GM19463 (cell line): ENCODE measurements at regions not wholly inside any gene's neighbourhood (a gene's known extent, or its start where the extent isn't known, plus 50 kb on each side); places are given as distances from the start of the nearest gene placed in this dataset.

Experiments
- ATAC-seq: cut with Tn5 transposase; IDR thresholded peaks from one replicate; pipeline ENCODE4 v1.9.1; 2021; ENCODE audit warnings: mild to moderate bottlenecking, moderate library complexity; ENCODE audit not compliant: unreplicated experiment

DNA sequence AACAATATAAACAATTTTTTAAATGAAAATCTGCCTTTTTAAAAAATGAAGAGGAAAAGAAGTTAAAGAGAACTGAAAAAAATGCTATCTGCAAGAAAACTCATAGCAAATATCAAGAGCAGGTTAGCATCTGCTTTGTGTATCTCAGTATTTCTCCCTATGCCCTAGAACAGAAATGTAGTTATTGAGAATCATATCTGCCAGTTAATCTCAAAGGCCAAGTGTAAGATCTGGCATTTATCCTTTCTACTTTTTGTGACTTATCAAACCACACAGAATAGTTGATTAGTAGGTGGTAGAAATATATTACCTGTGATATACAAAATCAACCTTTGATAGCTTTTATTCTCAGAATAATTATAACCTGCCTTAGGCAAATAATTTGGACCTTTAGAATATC, 1699.8 kb downstream of the EFNA5 start:
- no peak for ATAC-seq

DNA sequence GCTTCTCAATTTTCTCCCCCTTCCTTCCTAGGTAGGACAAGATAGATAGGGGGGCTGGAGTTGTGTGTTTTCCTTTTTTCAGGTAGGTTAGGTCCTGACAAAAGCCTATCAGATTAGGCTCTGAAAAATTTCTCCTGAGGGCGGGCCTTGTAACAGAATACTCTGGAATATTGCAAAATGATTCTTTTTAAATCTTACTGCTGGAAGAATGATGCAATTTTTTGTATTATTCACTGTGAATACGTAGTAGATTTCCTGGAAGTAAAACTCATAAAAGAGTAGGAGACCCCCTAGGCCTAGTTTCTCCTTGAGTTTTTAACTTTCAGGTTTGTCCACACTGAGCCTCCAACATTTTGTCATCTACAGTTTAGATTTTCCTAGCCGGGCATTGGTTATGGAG, 1701.8 kb downstream of the EFNA5 start:
- no peak for ATAC-seq

- ATAC-seq = no peak
These were observed 1707.0 kb downstream of the EFNA5 start for GRCh38 chr5:105963696-105964255.

- no peak for ATAC-seq
These were observed 1709.2 kb downstream of the EFNA5 start for GRCh38 chr5:105961572-105961971.

DNA sequence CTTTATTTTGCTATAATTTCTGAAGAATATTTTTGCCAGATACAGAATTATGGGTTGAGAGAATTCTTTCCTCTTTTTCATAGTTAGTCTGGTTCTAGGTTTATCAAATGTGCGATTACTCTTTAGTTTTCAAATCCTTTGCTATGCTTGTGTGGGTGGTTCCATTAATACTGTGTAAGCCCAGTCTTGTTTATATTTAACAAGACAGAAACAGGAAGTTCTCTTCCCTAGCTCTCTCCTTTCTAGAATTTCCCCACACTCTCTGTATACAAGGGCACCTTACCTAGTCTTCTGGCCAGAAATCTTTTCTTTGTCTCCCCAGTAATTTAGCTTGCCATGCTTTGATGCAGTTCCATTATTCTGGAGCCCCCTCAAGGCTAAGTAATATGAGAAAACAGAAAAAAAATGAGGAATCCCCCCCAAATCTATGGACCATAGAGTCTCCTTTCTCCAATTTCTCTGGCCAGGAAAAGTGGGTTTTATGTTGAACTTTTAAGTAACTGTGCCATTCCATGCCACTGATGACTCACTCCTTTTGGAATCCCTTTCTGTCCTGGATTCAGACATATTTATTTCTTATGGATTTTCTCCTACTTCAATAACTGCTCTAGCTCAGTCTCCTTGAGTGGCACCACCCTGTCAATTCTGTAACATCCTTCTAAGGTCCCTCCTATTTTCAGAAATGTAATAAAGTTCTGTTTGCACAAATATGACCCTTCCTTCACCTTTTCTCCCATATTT, 1714.1 kb downstream of the EFNA5 start:
- no peak for ATAC-seq

DNA sequence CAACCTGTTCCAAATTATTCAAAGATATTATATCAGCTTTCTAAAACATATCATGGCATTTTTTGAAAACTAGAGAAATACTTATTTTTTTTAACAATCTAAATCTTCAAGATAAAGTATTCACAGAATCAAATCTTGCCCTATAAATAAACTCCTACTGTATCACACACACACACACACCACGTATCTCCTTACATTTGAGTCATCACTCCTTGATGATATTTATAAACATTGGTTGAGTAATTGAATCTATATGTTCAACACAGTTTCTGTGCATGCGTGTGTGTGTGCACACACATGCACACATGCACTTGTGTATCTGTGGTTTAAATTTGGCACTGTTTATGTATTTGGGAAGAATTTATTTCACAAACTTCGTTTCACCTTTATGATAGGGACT, 1716.4 kb downstream of the EFNA5 start:
- no peak for ATAC-seq

GRCh38 chr5:105953616-105954015, 1717.1 kb downstream of the EFNA5 start:
- no peak for ATAC-seq

GRCh38 chr5:105952875-105953274, 1717.9 kb downstream of the EFNA5 start:
- ATAC-seq = no peak

- no peak for ATAC-seq
These were observed 1723.3 kb downstream of the EFNA5 start for GRCh38 chr5:105947461-105947860.

GRCh38 chr5:105945203-105945972, 1725.3 kb downstream of the EFNA5 start:
- ATAC-seq = no peak

DNA sequence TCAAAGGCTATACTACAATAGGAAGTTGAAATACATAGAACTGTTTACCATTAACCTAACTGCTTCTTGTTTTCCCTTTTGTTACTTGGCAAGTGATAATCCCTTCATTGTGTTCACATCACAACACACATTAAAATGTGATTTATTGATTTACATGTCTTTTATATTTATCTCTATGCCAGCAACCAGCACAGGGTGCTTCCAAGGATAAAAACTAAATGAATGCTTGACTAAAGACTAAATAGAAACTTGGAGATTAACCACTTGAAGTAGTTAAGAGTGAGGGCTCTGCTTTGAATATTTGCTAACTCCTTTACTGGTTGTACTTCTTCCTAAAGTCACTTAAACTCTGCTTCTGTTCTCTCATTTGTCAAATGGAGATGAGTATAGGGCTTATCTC, 1730.6 kb downstream of the EFNA5 start:
- no peak for ATAC-seq

- ATAC-seq = no peak
These were observed 1736.6 kb downstream of the EFNA5 start for GRCh38 chr5:105934171-105934570.

DNA sequence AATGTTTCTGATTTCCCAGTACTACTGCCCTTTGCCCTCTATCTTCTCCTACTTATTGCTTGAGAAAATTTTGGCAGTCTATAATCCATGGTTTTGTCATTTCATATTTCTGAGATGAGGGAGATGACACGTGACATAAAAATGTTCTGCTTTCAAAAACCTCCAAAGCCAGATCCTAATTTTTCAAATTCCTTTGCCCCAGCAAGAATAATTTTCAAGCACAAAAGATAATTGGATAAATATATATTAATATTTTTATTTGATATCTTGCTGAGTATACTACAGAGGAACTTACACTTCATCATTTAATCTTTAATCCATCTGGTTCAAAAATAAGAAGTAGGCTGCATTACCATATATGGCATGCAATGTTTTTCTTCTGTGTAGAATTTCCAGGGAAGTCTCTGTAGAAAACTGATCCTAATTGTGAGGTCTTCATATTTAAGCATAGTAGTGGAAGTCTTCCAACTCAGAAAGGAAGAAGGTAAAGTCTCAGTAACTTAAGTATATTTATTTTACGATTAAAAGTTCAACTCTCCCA, 1738.8 kb downstream of the EFNA5 start:
- no peak for ATAC-seq

DNA sequence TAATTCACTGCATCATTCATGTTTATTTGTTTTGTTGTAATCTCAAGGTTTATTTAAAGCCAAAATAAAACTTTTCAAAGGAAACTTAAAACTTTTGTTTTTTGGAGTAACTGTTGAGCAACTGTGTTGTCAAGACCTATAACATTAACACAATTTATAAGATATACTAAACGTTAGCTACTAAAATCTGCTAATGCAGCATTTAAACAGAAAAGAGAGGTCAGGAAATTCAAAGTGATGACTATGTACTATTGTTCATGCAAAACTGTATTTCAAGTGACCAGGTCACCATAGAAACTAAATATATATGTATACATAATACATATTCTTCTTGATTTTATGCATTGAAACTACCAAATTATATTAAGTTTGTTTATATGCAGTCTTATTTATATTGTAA, 1740.9 kb downstream of the EFNA5 start:
- no peak for ATAC-seq

DNA sequence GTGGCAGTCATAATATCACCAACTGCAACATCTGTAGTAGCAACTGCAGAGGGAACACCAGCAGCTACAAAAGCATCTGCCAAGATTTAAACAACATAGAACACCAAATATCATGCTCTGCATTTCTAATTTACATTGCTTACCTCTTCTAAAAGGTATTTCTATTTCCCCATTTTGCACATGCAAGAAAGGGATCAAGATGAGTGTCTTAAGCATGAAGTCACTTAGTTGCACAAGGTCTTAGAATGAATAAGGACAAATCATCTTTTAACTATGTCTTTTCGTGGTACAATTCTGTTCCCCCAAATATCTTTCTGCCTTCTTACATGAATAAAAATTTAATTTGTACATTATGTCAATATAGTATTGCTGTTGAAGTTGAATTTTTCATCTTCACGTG, 1746.4 kb downstream of the EFNA5 start:
- ATAC-seq = no peak

GRCh38 chr5:105922574-105922973, 1748.2 kb downstream of the EFNA5 start:
- ATAC-seq = no peak

DNA sequence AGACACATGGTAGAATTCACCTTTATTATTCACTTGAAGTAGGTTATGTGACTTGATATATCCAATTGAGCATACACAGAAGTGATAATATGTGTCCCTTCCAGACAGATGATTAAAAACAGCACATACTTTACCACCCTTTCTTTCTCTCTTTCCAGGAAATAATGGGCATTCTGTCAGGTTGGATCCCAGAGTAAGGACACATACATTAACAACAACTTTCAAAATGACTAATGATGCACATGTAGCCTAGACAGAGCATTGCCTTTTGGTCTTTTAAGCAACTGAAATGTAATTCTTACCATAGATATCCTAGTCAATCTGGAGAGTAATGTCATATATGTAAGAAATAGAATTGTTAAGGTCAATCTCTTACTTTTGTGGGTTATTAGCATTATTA, 1748.7 kb downstream of the EFNA5 start:
- no peak for ATAC-seq

GRCh38 chr5:105917189-105917588, 1753.5 kb downstream of the EFNA5 start:
- no peak for ATAC-seq

GRCh38 chr5:105907016-105907415, 1763.7 kb downstream of the EFNA5 start:
- ATAC-seq = no peak

- no peak for ATAC-seq
These were observed 1765.3 kb downstream of the EFNA5 start for GRCh38 chr5:105905392-105905791.

- no peak for ATAC-seq
These were observed 1767.7 kb downstream of the EFNA5 start for GRCh38 chr5:105903069-105903468.

DNA sequence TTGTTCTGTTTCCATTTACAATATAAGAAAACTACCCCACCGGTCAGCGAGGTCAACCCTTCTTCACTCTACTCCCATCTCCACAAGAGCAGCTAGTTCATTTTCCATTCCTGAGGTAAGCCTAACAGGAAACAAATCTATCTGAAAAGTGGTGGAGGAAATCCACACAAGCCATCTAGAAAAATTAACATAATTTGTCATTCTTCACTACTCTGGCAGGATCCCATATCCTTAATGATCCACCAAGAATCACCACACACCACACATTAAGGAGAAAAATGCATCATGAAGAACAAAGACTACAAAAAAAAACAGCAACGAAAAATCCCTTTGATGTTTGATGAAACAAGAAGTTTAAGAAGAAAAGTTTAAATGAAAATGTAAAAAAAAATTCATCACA, 1771.0 kb downstream of the EFNA5 start:
- no peak for ATAC-seq
